ENCODE measurements at regions not wholly inside any gene's neighbourhood (a gene's known extent, or its start where the extent isn't known, plus 50 kb on each side); places are given as distances from the start of the nearest gene placed in this dataset.

- no peak for TF ChIP-seq YY1 (IDR thresholded peaks at IDR 0.05; ENCODE audit: extremely low read depth, insufficient replicate concordance, low read depth, low read length)
- no peak for TF ChIP-seq SP1 (IDR thresholded peaks at IDR 0.05; ENCODE audit: low read depth)
- TF ChIP-seq, protein P1, sequence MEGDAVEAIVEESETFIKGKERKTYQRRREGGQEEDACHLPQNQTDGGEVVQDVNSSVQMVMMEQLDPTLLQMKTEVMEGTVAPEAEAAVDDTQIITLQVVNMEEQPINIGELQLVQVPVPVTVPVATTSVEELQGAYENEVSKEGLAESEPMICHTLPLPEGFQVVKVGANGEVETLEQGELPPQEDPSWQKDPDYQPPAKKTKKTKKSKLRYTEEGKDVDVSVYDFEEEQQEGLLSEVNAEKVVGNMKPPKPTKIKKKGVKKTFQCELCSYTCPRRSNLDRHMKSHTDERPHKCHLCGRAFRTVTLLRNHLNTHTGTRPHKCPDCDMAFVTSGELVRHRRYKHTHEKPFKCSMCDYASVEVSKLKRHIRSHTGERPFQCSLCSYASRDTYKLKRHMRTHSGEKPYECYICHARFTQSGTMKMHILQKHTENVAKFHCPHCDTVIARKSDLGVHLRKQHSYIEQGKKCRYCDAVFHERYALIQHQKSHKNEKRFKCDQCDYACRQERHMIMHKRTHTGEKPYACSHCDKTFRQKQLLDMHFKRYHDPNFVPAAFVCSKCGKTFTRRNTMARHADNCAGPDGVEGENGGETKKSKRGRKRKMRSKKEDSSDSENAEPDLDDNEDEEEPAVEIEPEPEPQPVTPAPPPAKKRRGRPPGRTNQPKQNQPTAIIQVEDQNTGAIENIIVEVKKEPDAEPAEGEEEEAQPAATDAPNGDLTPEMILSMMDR (IDR thresholded peaks at IDR 0.05 in 2 of 3, conservative IDR thresholded peaks at IDR 0.05 in 1 of 3; ENCODE audit: borderline replicate concordance in 1 of 3, insufficient read depth in 1 of 3, low read depth in 2 of 3, low read length in 2 of 3), result no peak
- TF ChIP-seq EZH2 (IDR thresholded peaks at IDR 0.05), result no peak
These were observed 110.0 kb upstream of the PSMD7 start for GRCh38 chr16:74186561-74186971.
